GM20000 (cell line): ENCODE measurements at regions not wholly inside any gene's neighbourhood (a gene's known extent, or its start where the extent isn't known, plus 50 kb on each side); places are given as distances from the start of the nearest gene placed in this dataset.

Experiments
- DNase-seq: peaks from one replicate; pipeline ENCODE4 v3.0.0; 2012; ENCODE audit warnings: low spot score
- TF ChIP-seq, protein P1 (sequence below): IDR thresholded peaks from 2 replicates; pipeline ENCODE4 v1.5.1; 2012; ENCODE audit warnings: mild to moderate bottlenecking, control low read depth; ENCODE audit errors: extremely low read depth, missing control alignments

DNA sequence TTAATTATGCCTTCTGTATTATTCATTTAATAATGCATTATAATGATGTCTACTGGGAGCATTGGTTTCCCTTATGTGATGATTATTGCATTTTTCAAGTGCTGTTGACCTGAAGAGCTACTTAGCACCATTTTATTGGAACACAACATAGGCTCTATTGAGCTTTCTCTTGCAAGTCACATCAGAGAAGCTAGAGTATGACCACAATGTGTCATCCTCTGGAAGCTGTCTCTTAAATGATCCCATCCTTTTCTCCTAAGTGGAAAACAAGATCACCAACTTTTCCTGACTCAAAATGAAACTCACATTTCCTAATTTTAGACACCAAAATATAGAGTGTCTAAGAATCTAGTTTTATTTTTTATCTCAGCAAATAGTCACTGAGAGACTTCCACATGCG, 1451.9 kb downstream of the PCDH7 start:
- TF ChIP-seq, protein P1, sequence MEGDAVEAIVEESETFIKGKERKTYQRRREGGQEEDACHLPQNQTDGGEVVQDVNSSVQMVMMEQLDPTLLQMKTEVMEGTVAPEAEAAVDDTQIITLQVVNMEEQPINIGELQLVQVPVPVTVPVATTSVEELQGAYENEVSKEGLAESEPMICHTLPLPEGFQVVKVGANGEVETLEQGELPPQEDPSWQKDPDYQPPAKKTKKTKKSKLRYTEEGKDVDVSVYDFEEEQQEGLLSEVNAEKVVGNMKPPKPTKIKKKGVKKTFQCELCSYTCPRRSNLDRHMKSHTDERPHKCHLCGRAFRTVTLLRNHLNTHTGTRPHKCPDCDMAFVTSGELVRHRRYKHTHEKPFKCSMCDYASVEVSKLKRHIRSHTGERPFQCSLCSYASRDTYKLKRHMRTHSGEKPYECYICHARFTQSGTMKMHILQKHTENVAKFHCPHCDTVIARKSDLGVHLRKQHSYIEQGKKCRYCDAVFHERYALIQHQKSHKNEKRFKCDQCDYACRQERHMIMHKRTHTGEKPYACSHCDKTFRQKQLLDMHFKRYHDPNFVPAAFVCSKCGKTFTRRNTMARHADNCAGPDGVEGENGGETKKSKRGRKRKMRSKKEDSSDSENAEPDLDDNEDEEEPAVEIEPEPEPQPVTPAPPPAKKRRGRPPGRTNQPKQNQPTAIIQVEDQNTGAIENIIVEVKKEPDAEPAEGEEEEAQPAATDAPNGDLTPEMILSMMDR = no peak

DNA sequence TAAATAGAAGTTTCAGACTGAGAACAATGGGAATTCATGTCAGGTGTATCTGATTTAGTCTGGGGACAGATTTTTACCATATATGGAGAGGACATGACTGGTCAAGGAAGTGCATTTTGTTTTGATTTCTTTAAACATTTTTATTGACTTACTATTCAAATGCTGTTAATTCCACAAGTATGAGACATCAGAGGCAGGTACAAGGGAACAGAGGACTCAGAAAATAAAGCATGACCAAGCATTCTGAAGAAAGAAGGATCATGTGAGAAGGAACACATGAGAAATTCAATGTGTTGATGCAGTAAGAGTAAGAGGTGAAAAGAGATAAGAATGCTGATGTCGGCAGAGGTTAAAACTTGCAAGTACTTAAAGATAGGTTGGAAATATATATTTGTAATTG, 1452.6 kb downstream of the PCDH7 start:
- DNase-seq = no peak
- TF ChIP-seq, protein P1 = no peak

More for the DNA sequence above, 1451.9 kb downstream of the PCDH7 start:
- no peak for DNase-seq

DNA sequence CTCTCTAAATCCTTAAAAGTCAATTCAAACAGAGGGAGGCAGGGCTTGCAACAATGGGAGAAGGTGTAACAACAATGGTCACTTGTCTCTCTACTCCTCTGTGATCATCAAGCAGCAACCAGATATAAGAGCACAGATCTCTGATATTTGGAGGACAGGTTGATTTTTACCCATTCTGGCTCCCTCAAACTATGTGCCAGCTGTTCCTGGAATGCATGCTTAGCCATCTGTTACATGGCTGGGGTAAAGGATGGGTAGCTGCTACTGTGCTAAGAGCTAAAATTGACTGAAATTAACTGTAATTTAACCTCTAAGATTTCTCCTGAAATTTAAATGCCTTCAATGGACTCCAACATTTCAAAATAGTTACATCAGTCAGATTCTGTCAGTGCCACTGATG, 1459.9 kb downstream of the PCDH7 start:
- TF ChIP-seq, protein P1 = no peak

DNA sequence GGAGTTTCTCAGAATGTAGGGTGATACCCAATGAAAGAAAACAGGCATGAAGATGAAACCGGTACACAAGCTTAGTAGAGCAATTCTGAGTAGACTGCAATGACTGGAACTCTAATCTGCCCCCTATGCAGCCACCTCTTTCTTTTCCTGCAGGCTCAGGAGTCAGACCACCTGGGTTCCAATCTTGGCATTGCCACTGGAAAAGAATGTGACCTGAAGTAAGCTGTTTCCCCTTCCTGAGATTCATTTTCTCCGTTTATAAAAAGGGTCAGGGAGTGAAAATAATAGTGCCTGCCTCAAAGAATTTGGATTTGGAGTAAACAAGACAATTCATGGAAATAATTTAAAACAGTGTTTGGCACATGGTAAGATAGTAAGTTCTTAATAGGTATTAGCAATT, 1464.0 kb downstream of the PCDH7 start:
- no peak for DNase-seq
- TF ChIP-seq, protein P1 = no peak

More for the DNA sequence above, 1459.9 kb downstream of the PCDH7 start:
- DNase-seq = no peak

DNA sequence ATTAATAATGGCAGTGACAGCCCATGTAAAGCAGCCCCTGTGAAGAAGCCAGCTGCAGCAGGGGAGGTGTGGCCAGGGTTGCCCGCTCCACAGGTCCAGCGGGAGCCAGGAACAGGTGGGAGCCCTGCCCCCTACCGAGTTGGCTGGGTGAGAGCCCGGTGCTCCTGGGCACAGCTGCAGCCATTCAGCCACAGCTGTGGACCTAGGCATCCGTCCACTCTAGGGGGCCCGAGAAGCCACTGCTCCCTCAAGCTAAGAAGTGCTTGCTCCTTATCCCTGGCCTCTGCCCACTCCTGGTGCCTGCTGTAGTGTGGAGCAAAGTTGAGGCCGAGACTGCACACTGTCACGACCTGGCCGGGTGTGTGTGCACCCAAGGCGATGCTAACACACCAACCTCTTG, 1469.0 kb downstream of the PCDH7 start:
- DNase-seq = no peak
- TF ChIP-seq, protein P1 = no peak

DNA sequence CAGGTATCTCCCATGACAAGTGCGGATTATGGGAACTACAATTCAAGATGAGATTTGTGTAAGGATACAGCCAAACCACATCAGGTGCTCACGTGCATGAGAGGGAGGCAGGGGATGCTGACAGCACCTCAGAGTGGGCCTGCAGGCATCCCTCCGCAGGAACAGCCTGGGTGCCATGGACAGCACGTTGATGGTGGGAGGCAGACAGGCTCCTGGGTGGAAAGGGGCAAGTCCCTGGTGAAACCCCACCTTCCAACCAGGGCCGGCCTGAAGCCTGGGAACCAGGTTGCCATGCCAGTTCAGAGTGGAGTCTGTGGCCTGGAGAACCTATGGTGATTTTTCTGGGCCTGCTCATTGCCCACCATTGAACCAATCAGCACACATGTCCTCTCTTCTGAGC, 1469.6 kb downstream of the PCDH7 start:
- TF ChIP-seq, protein P1 = no peak
- DNase-seq = no peak

DNA sequence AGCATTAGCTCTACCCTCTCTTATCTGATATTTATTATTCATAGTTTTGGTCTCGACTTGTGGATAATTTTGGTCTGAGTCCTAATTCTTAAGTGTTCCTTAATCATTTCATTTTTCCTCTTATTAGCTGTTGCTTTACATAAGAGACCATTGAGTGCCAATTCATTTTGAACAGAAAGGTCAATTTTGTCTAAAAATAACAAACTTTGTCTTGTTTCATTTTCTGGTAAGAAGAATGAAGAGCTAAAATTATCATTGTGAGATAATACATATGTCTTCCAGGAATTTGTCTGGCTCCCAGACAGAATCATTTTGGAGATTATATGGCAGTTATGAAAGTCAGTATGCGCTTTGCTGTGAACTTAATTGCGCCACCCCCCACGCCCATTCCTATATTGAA, 1471.8 kb downstream of the PCDH7 start:
- TF ChIP-seq, protein P1 = no peak
- no peak for DNase-seq
